HG02840 (cell line): ENCODE measurements at regions not wholly inside any gene's neighbourhood (a gene's known extent, or its start where the extent isn't known, plus 50 kb on each side); places are given as distances from the start of the nearest gene placed in this dataset.

Experiments used
- ATAC-seq: cut with Tn5 transposase; IDR thresholded peaks from one replicate; pipeline ENCODE4 v1.9.1; 2021; ENCODE audit warnings: mild to moderate bottlenecking, moderate library complexity, moderate number of reproducible peaks; ENCODE audit not compliant: unreplicated experiment, low FRiP score

GRCh38 chr6:103273048-103273447 lies 1586.7 kb downstream of the HACE1 start:
- ATAC-seq = no peak

- no peak for ATAC-seq
Measured at GRCh38 chr6:103269581-103269980, 1590.1 kb downstream of the HACE1 start.

GRCh38 chr6:103268335-103268734 lies 1591.4 kb downstream of the HACE1 start:
- ATAC-seq = no peak

- no peak for ATAC-seq
Measured at GRCh38 chr6:103264020-103264419, 1595.7 kb downstream of the HACE1 start.

GRCh38 chr6:103255132-103255531 lies 1604.6 kb downstream of the HACE1 start:
- ATAC-seq = no peak

- no peak for ATAC-seq
Measured at GRCh38 chr6:103236923-103237322, 1622.8 kb downstream of the HACE1 start.

GRCh38 chr6:103231181-103231580 lies 1628.5 kb downstream of the HACE1 start:
- no peak for ATAC-seq

- no peak for ATAC-seq
Measured at GRCh38 chr6:103215847-103216246, 1643.9 kb downstream of the HACE1 start.

- no peak for ATAC-seq
Measured at GRCh38 chr6:103210686-103211085, 1649.0 kb downstream of the HACE1 start.

GRCh38 chr6:103198386-103198785 lies 1661.3 kb downstream of the HACE1 start:
- ATAC-seq = no peak

GRCh38 chr6:103193413-103193812 lies 1666.3 kb downstream of the HACE1 start:
- ATAC-seq = no peak

GRCh38 chr6:103191391-103192093 lies 1668.2 kb downstream of the HACE1 start:
- no peak for ATAC-seq

GRCh38 chr6:103184776-103185175 lies 1674.9 kb downstream of the HACE1 start:
- ATAC-seq = no peak

- no peak for ATAC-seq
Measured at GRCh38 chr6:103183831-103184411, 1675.8 kb downstream of the HACE1 start.

- no peak for ATAC-seq
Measured at GRCh38 chr6:103178193-103178592, 1681.5 kb downstream of the HACE1 start.

GRCh38 chr6:103177791-103178190 lies 1681.9 kb downstream of the HACE1 start:
- no peak for ATAC-seq

- no peak for ATAC-seq
Measured at GRCh38 chr6:103175056-103175455, 1684.7 kb downstream of the HACE1 start.

- no peak for ATAC-seq
Measured at GRCh38 chr6:103167345-103168071, 1692.2 kb downstream of the HACE1 start.

- no peak for ATAC-seq
Measured at GRCh38 chr6:103154779-103155572, 1704.7 kb downstream of the HACE1 start.

- no peak for ATAC-seq
Measured at GRCh38 chr6:103153016-103153415, 1706.7 kb downstream of the HACE1 start.

GRCh38 chr6:103142902-103143301 lies 1716.8 kb downstream of the HACE1 start:
- ATAC-seq = no peak
